ENCODE measurements at regions not wholly inside any gene's neighbourhood (a gene's known extent, or its start where the extent isn't known, plus 50 kb on each side); places are given as distances from the start of the nearest gene placed in this dataset.
A peak's percentile ranks its signal among the peaks of the same experiment; 100 is the strongest.

DNA sequence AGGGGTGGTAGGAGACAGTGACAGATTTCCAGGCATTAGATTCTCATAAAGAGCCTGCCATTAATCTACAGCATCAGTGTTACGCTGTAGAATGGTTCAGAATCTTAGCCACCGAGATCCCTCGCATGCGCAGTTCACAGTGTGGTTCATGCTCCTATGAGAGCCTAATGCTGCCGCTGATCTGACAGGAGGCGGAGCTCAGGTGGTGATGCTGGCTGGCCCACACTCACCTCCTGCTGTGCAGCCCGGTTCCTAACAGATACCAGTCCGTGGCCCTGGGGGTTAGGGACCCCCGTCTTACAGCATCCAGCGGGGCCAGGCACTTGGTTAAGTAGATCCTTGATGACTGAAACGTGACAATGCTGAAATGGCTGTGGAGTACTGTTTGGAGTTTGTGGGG, 163.6 kb upstream of the C1orf21 start:
- ATAC-seq (0 out of 3 replicates have a peak, but pooled peaks have one; percentile 27), DNase-seq (ENCODE audit: low read depth, low spot score) (no peak)
- H3K4me2 ChIP-seq (ENCODE audit: control insufficient read depth, insufficient read depth) = no peak overlapping the region

More for the DNA sequence above, 163.6 kb upstream of the C1orf21 start:
- ChIA-PET CTCF (interaction anchor here (0.7 to 6.7 kb wide), 24 partner anchors 8 to 569 kb away, joined by 3 to 82 read pairs (median 5); no protein-coding TSS in a partner anchor), SMC1A (ENCODE audit: uncharacterized antibody, unreplicated experiment) (interaction anchor here (1.0 to 6.6 kb wide), 5 partner anchors 143 to 569 kb away, joined by 5 to 57 read pairs (median 6); no protein-coding TSS in a partner anchor), RAD21 (ENCODE audit: unreplicated experiment) (interaction anchor here (0.6 to 2.7 kb wide), 4 partner anchors 63 to 792 kb away, joined by 3 to 22 read pairs (median 5); no protein-coding TSS in a partner anchor), POLR2A (no interaction called here)
- Histone ChIP-seq H2AFZ (ENCODE audit: control insufficient read depth, low read depth, low read length) (no peak overlapping the region), H3K27me3 (replicated peaks in 1 of 2; ENCODE audit: control insufficient read depth in 2 of 2, insufficient read depth in 2 of 2, low read length in 1 of 2) (peaks cover 0 to 5% of the 10 kb centered on the region in 2 experiments; a peak in 1 of 4 replicates), H3K79me2 (ENCODE audit: control insufficient read depth, insufficient read depth, low read length) (no peaks in the 10 kb centered on the region), H3K4me3 (no peak overlapping the region), H4K20me1 (ENCODE audit: control insufficient read depth, insufficient read depth) (no peaks in the 10 kb centered on the region), H3K9ac (ENCODE audit: control insufficient read depth, insufficient read depth, low read length) (no peak overlapping the region), H3K9me3 (replicated peaks; ENCODE audit: control insufficient read depth, insufficient read depth, low read length) (no peaks in the 10 kb centered on the region), H3K27ac (ENCODE audit: control insufficient read depth, insufficient read depth) (no peak overlapping the region), H3K36me3 (ENCODE audit: control insufficient read depth in 2 of 2, insufficient read depth in 2 of 2, low read length in 1 of 2) (no peaks in the 10 kb centered on the region), H3K4me1 (ENCODE audit: control insufficient read depth, insufficient read depth, low read length) (no peaks in the 10 kb centered on the region)
- TF ChIP-seq BHLHE40 (IDR thresholded peaks at IDR 0.05; ENCODE audit: borderline replicate concordance in 1 of 2, low read depth in 2 of 2, low read length in 1 of 2) (no peak), JUND (IDR thresholded peaks at IDR 0.05; ENCODE audit: low read depth, low read length) (no peak), PAX8 (IDR thresholded peaks at IDR 0.05) (no peak), HDAC6 (IDR thresholded peaks at IDR 0.05; ENCODE audit: unreplicated experiment) (no peak), RCOR1 (conservative IDR thresholded peaks at IDR 0.05; ENCODE audit: low read depth, low read length) (no peak), KAT2A (conservative IDR thresholded peaks at IDR 0.05; ENCODE audit: control insufficient read depth, low read depth, low read length) (no peak), PML (IDR thresholded peaks at IDR 0.05; ENCODE audit: low read length) (no peak), RBBP5 (conservative IDR thresholded peaks at IDR 0.05) (no peak), BRCA1 (IDR thresholded peaks at IDR 0.05; ENCODE audit: low read depth, low read length) (no peak), BACH1 (IDR thresholded peaks at IDR 0.05; ENCODE audit: borderline replicate concordance) (no peak), HCFC1 (IDR thresholded peaks at IDR 0.05; ENCODE audit: low read length) (no peak), ZSCAN29 (IDR thresholded peaks at IDR 0.05) (no peak), EP300 (IDR thresholded peaks at IDR 0.05; ENCODE audit: borderline replicate concordance in 1 of 2, control insufficient read depth in 1 of 2, low read depth in 2 of 2, low read length in 2 of 2) (no peak), MEF2A (IDR thresholded peaks at IDR 0.05; ENCODE audit: insufficient read depth, low read depth, low read length) (no peak)
- TF ChIP-seq, protein P1, sequence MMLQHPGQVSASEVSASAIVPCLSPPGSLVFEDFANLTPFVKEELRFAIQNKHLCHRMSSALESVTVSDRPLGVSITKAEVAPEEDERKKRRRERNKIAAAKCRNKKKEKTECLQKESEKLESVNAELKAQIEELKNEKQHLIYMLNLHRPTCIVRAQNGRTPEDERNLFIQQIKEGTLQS (IDR thresholded peaks at IDR 0.05; ENCODE audit: borderline replicate concordance, extremely low read depth, low read depth, low read length) = no peak
- TF ChIP-seq, protein P2, sequence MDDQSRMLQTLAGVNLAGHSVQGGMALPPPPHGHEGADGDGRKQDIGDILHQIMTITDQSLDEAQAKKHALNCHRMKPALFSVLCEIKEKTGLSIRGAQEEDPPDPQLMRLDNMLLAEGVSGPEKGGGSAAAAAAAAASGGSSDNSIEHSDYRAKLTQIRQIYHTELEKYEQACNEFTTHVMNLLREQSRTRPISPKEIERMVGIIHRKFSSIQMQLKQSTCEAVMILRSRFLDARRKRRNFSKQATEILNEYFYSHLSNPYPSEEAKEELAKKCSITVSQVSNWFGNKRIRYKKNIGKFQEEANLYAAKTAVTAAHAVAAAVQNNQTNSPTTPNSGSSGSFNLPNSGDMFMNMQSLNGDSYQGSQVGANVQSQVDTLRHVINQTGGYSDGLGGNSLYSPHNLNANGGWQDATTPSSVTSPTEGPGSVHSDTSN (IDR thresholded peaks at IDR 0.05; ENCODE audit: insufficient replicate concordance, low read depth, low read length) = no peak
- BruUV-seq (replicated peaks) = no TSS peak
- intact Hi-C loops (cut with micrococcal nuclease; ENCODE audit: unreplicated experiment) = loop anchor here (5.0 to 10.0 kb wide), 3 partner anchors 306 to 442 kb away; no protein-coding TSS in a partner anchor
- WGBS (ENCODE audit: insufficient coverage, insufficient replicate concordance, low lambda C conversion rate, missing lambda C conversion rate) = 53% methylated on average over 11 of the region's 11 CpGs
- in situ Hi-C loops (cut with MboI) = loop anchor here (5.0 to 10.0 kb wide), 2 partner anchors 146 to 568 kb away; partner anchors contain the start of gene APOBEC4
- no peak for FAIRE-seq

All from GM12878 (cell line).